SU-DHL-6 (cell line): ENCODE measurements at regions not wholly inside any gene's neighbourhood (a gene's known extent, or its start where the extent isn't known, plus 50 kb on each side); places are given as distances from the start of the nearest gene placed in this dataset.

ENCODE experiments used
- H2AFZ ChIP-seq: fragments of 200-600 bp; sonication (generic); 2 replicates; pipeline ENCODE4 v1.6.1; 2014; ENCODE audit warnings: low read depth, mild to moderate bottlenecking, moderate library complexity, mixed read lengths, antibody characterized with exemption, low read length; ENCODE audit not compliant: severe bottlenecking
- H3F3A ChIP-seq: fragments of 200-600 bp; shearing (Covaris generic); 2 replicates; pipeline ENCODE4 v1.6.0; 2016; ENCODE audit warnings: antibody characterized with exemption, mild to moderate bottlenecking; ENCODE audit not compliant: insufficient read depth
- H3K27ac ChIP-seq: fragments of 200-600 bp; sonication (generic); 2 replicates; pipeline ENCODE4 v1.5.1; 2016; ENCODE audit warnings: low read depth, mild to moderate bottlenecking, low read length, moderate library complexity, mixed read lengths
- H3K27me3 ChIP-seq: fragments of 200-600 bp; sonication (generic), shearing (Covaris generic); 2 replicates; pipeline ENCODE4 v1.6.0; 2014; ENCODE audit warnings: mild to moderate bottlenecking, low read length
- H3K36me3 ChIP-seq: fragments of 200-600 bp; sonication (generic); 2 replicates; pipeline ENCODE4 v1.6.1; 2014; ENCODE audit warnings: mild to moderate bottlenecking, low read length, mixed read lengths
- H3K4me2 ChIP-seq: fragments of 300-600, 200-600 bp; shearing (Covaris generic), sonication (generic); 2 replicates; pipeline ENCODE4 v1.6.0; 2014; ENCODE audit warnings: low read length, low read depth, mild to moderate bottlenecking; ENCODE audit not compliant: poor library complexity, severe bottlenecking
- H3K4me3 ChIP-seq: fragments of 200-600 bp; sonication (generic); 2 replicates; pipeline ENCODE4 v1.5.1; 2014; ENCODE audit warnings: antibody characterized with exemption, low read length, mild to moderate bottlenecking, mixed read lengths; ENCODE audit not compliant: insufficient read depth, poor library complexity, severe bottlenecking
- H3K79me2 ChIP-seq: fragments of 200-600 bp; sonication (generic); 2 replicates; pipeline ENCODE4 v1.6.1; 2014; ENCODE audit warnings: mild to moderate bottlenecking, low read length, moderate library complexity; ENCODE audit not compliant: insufficient read depth
- H3K9ac ChIP-seq: fragments of 200-600 bp; sonication (generic); 2 replicates; pipeline ENCODE4 v1.7.0; 2014; ENCODE audit warnings: mild to moderate bottlenecking, low read length
- H3K9me2 ChIP-seq: fragments of 200-600 bp; sonication (generic); replicated peaks from 2 replicates; pipeline ENCODE4 v1.6.1; 2014; ENCODE audit warnings: low read length; ENCODE audit not compliant: insufficient read depth
- H3K9me3 ChIP-seq: fragments of 200-600 bp; sonication (generic); 2 replicates; pipeline ENCODE4 v1.6.1; 2014; ENCODE audit warnings: low read length, mixed read lengths; ENCODE audit not compliant: insufficient read depth
- H4K20me1 ChIP-seq: fragments of 200-600 bp; sonication (generic); 2 replicates; pipeline ENCODE4 v1.6.1; 2014; ENCODE audit warnings: low read depth, mild to moderate bottlenecking, antibody characterized with exemption, low read length, moderate library complexity, mixed read lengths
- EZH2phosphoT487 ChIP-seq: fragments of 200-600 bp; sonication (generic), shearing (Covaris generic); conservative IDR thresholded peaks from 2 replicates; pipeline ENCODE4 v1.6.1; 2018; ENCODE audit warnings: mild to moderate bottlenecking, antibody characterized with exemption, low read length, moderate library complexity, mixed read lengths
- TF ChIP-seq, protein P1 (sequence below): fragments of 200-600 bp; sonication (generic); IDR thresholded peaks from one replicate; pipeline ENCODE4 v1.5.1; 2017; ENCODE audit warnings: antibody characterized with exemption, mild to moderate bottlenecking, low read length, moderate library complexity; ENCODE audit not compliant: insufficient read depth, poor library complexity, severe bottlenecking

DNA sequence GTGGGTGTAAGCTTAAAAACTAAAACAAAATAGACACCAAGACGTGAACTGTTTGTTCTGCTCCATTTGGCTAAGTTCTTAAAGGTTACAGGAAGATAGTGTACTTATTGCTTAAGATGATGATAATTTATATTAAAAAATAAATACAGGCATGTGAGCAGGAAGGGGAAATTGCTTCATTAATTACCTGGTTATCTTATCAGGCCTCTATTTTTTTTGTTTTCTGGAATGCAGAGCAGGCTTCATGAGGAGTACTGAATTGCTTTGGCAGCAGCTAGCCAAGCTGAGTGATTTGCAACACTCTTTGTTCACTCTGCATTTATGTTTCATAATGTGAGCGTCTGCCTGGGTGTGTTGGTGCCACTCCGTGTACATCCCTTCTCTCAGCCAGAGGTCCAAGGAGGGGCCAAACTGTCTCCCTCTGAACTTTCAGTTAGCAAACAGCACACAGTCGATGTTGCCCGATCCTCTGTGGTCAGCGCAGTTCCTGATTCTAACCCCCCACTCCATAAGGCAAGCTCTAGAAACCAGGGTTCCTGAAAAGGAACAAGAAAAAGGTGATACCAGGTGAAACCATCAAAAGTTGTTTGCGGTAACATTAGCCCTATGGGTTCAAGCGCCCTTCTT, 348.2 kb downstream of the SPRY1 start:
- Histone ChIP-seq H3K4me2 (no peak overlapping the region), H3K79me2 (no peaks in the 10 kb centered on the region), H2AFZ (no peak overlapping the region), H3K27me3 (no peaks in the 10 kb centered on the region), H3F3A (no peaks in the 10 kb centered on the region), H3K4me3 (no peak overlapping the region), H3K9me2 (no peaks in the 10 kb centered on the region), H3K27ac (no peak overlapping the region), H3K36me3 (no peaks in the 10 kb centered on the region), H3K9me3 (no peaks in the 10 kb centered on the region), H3K9ac (no peak overlapping the region), H4K20me1 (no peaks in the 10 kb centered on the region)
- TF ChIP-seq, protein P1, sequence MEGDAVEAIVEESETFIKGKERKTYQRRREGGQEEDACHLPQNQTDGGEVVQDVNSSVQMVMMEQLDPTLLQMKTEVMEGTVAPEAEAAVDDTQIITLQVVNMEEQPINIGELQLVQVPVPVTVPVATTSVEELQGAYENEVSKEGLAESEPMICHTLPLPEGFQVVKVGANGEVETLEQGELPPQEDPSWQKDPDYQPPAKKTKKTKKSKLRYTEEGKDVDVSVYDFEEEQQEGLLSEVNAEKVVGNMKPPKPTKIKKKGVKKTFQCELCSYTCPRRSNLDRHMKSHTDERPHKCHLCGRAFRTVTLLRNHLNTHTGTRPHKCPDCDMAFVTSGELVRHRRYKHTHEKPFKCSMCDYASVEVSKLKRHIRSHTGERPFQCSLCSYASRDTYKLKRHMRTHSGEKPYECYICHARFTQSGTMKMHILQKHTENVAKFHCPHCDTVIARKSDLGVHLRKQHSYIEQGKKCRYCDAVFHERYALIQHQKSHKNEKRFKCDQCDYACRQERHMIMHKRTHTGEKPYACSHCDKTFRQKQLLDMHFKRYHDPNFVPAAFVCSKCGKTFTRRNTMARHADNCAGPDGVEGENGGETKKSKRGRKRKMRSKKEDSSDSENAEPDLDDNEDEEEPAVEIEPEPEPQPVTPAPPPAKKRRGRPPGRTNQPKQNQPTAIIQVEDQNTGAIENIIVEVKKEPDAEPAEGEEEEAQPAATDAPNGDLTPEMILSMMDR: no peak
- TF ChIP-seq EZH2phosphoT487: no peak

DNA sequence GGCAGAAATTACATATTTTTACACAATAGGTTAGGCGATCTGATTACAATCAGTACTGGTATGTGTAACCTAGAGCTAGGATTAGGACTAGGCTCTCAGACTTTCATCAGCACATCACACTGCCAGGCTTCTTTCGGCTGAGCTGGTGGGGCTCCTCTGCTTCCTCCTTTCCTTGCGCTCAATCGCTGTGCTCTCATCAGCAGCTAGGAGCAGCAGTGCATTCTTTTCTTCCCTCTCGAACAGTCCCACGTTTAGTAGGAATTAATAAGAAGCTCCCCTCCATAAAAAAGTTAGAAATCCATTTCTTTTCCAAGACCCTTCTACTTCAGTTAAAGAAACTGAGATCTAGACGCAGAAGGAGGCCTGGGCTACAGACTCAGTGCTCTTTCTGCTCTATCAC, 350.4 kb downstream of the SPRY1 start:
- no peaks in the 10 kb centered on the region for H3K79me2 ChIP-seq
- no peaks in the 10 kb centered on the region for H3K36me3 ChIP-seq
- H3K9me3 ChIP-seq: no peaks in the 10 kb centered on the region
- TF ChIP-seq, protein P1: no peak
- no peak for TF ChIP-seq EZH2phosphoT487
- H4K20me1 ChIP-seq: no peaks in the 10 kb centered on the region
- H3K27ac ChIP-seq: no peak overlapping the region
- H3K27me3 ChIP-seq: no peaks in the 10 kb centered on the region
- no peak overlapping the region for H3K9ac ChIP-seq
- no peak overlapping the region for H3K4me3 ChIP-seq
- no peaks in the 10 kb centered on the region for H3K9me2 ChIP-seq
- no peaks in the 10 kb centered on the region for H3F3A ChIP-seq
- H3K4me2 ChIP-seq: no peak overlapping the region
- no peak overlapping the region for H2AFZ ChIP-seq

DNA sequence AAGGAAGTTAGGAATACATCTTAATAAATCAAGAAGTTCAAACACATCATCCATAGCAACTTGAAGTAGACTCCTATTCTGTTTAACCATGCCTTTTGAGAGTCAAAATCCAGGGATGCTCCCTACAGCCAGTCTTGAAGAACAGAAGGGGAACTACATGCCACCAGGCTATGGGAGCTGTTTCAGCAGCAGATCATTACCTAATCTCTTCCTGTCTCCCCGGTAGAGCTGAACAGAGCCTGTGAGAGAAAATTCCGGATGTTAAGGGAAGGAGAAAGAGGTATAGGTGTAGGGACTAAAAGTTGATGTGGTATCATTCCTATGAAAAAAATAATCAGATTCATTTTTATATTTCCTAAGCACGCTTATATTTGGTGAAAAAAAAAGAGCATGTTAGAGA, 352.2 kb downstream of the SPRY1 start:
- Histone ChIP-seq H3K79me2 (no peaks in the 10 kb centered on the region), H3K27ac (no peak overlapping the region), H2AFZ (no peak overlapping the region), H3K4me2 (no peak overlapping the region), H3K27me3 (no peaks in the 10 kb centered on the region), H3F3A (no peaks in the 10 kb centered on the region), H3K9me2 (no peaks in the 10 kb centered on the region), H3K9me3 (no peaks in the 10 kb centered on the region), H3K4me3 (no peak overlapping the region), H4K20me1 (no peaks in the 10 kb centered on the region), H3K9ac (no peak overlapping the region), H3K36me3 (no peaks in the 10 kb centered on the region)
- TF ChIP-seq, protein P1: no peak
- TF ChIP-seq EZH2phosphoT487: no peak
